Keratinocyte (primary cell): ENCODE measurements at regions not wholly inside any gene's neighbourhood (a gene's known extent, or its start where the extent isn't known, plus 50 kb on each side); places are given as distances from the start of the nearest gene placed in this dataset.

Experiments used
- DNase-seq: peaks from one replicate; pipeline ENCODE4 v3.0.0-alpha.2; 2011; ENCODE audit warnings: low read depth, missing footprints, low spot score
- FAIRE-seq: peaks from 2 replicates; lab custom pipeline; 2011; peaks lifted over from hg19 to GRCh38; lab: Jason Lieb, UNC
- H2AFZ ChIP-seq: 2 replicates; pipeline ENCODE4 v1.6.0; 2012; ENCODE audit warnings: low read length, control low read depth, inconsistent platforms; ENCODE audit not compliant: control insufficient read depth
- H3K27ac ChIP-seq: 2 replicates; pipeline ENCODE4 v1.5.1; 2011; ENCODE audit warnings: low read length; ENCODE audit not compliant: control insufficient read depth, insufficient read depth
- H3K27me3 ChIP-seq: 3 replicates; pipeline ENCODE4 v1.6.0; 2011; ENCODE audit warnings: low read length; ENCODE audit not compliant: control insufficient read depth, insufficient read depth; ENCODE audit errors: extremely low read depth
- H3K36me3 ChIP-seq, 2 experiments: 2 replicates in 1 of 2; 3 replicates in 1 of 2; pipeline ENCODE4 v1.5.1; 2011; ENCODE audit warnings: low read length in 2 of 2, mild to moderate bottlenecking in 1 of 2; ENCODE audit not compliant: control insufficient read depth in 2 of 2, insufficient read depth in 2 of 2; ENCODE audit errors: extremely low read depth in 1 of 2
- H3K4me1 ChIP-seq: 3 replicates; pipeline ENCODE4 v1.5.1; 2011; ENCODE audit warnings: low read length; ENCODE audit not compliant: control insufficient read depth, insufficient read depth; ENCODE audit errors: extremely low read depth
- H3K4me2 ChIP-seq: 3 replicates; pipeline ENCODE4 v1.6.0; 2011; ENCODE audit warnings: low read depth, low read length; ENCODE audit not compliant: control insufficient read depth, insufficient read depth; ENCODE audit errors: extremely low read depth
- H3K4me3 ChIP-seq, 3 experiments: fragments of 200-600 bp in 1 of 3; sonication (generic) in 1 of 3; 2 replicates in 2 of 3; 3 replicates in 1 of 3; pipeline ENCODE4 v1.5.1; 2011 to 2016; ENCODE audit warnings: low read length in 3 of 3, mild to moderate bottlenecking in 3 of 3, control low read depth in 2 of 3, inconsistent platforms in 1 of 3, low read depth in 1 of 3, mixed read lengths in 1 of 3, mixed run types in 1 of 3, moderate library complexity in 1 of 3; ENCODE audit not compliant: control insufficient read depth in 2 of 3, insufficient read depth in 2 of 3; ENCODE audit errors: extremely low read depth in 1 of 3
- H3K79me2 ChIP-seq: 2 replicates; pipeline ENCODE4 v1.6.0; 2012; ENCODE audit warnings: low read length; ENCODE audit not compliant: control insufficient read depth, insufficient read depth
- H3K9ac ChIP-seq: 3 replicates; pipeline ENCODE4 v1.6.0; 2011; ENCODE audit warnings: low read length; ENCODE audit not compliant: control insufficient read depth, insufficient read depth; ENCODE audit errors: extremely low read depth
- H3K9me1 ChIP-seq: 3 replicates; pipeline ENCODE4 v1.6.0; 2011; ENCODE audit warnings: low read length; ENCODE audit not compliant: control insufficient read depth, insufficient read depth; ENCODE audit errors: extremely low read depth
- H3K9me3 ChIP-seq: 2 replicates; pipeline ENCODE4 v1.5.1; 2012; ENCODE audit warnings: low read depth, low read length; ENCODE audit not compliant: control insufficient read depth
- H4K20me1 ChIP-seq: 3 replicates; pipeline ENCODE4 v1.6.0; 2011; ENCODE audit warnings: low read length; ENCODE audit not compliant: control insufficient read depth, insufficient read depth; ENCODE audit errors: extremely low read depth
- EZH2 ChIP-seq: IDR thresholded peaks from one replicate; pipeline ENCODE4 v1.6.1; 2012; ENCODE audit warnings: inconsistent platforms, mild to moderate bottlenecking, low read length, moderate library complexity
- dilution Hi-C: fragments of 300-500 bp; cut with MboI; formaldehyde crosslinking; loops from one replicate; pipeline ENCODE4 v1.7.0; 2020; ENCODE audit warnings: low sequenced_read_pairs; ENCODE audit not compliant: extremely low pct_ligation_motif_present
- TF ChIP-seq, protein P1 (sequence below), 3 experiments: IDR thresholded peaks in 1 of 3; conservative IDR thresholded peaks in 1 of 3; optimal IDR thresholded peaks in 1 of 3; 2 replicates in 2 of 3; 3 replicates in 1 of 3; pipeline versions ENCODE3 to v1.5.1; 2011; ENCODE audit warnings: low read length in 3 of 3, mild to moderate bottlenecking in 3 of 3, moderate library complexity in 2 of 3, control low read depth in 1 of 3, inconsistent platforms in 1 of 3; ENCODE audit not compliant: insufficient read depth in 2 of 3; ENCODE audit errors: extremely low read depth in 1 of 3

- no peaks in the 10 kb centered on the region for H3K79me2 ChIP-seq
- no peaks in the 10 kb centered on the region for H3K27me3 ChIP-seq
- no peak overlapping the region for H2AFZ ChIP-seq
- H3K9me3 ChIP-seq = no peaks in the 10 kb centered on the region
- dilution Hi-C loops = no loop called here
- no peaks in the 10 kb centered on the region for H3K9me1 ChIP-seq
- no peak overlapping the region for H3K27ac ChIP-seq
- no peak for TF ChIP-seq EZH2
- TF ChIP-seq, protein P1, sequence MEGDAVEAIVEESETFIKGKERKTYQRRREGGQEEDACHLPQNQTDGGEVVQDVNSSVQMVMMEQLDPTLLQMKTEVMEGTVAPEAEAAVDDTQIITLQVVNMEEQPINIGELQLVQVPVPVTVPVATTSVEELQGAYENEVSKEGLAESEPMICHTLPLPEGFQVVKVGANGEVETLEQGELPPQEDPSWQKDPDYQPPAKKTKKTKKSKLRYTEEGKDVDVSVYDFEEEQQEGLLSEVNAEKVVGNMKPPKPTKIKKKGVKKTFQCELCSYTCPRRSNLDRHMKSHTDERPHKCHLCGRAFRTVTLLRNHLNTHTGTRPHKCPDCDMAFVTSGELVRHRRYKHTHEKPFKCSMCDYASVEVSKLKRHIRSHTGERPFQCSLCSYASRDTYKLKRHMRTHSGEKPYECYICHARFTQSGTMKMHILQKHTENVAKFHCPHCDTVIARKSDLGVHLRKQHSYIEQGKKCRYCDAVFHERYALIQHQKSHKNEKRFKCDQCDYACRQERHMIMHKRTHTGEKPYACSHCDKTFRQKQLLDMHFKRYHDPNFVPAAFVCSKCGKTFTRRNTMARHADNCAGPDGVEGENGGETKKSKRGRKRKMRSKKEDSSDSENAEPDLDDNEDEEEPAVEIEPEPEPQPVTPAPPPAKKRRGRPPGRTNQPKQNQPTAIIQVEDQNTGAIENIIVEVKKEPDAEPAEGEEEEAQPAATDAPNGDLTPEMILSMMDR (optimal IDR thresholded peaks at IDR 0.05 in 1 of 3, IDR thresholded peaks at IDR 0.05 in 1 of 3, conservative IDR thresholded peaks at IDR 0.05 in 1 of 3; ENCODE audit: extremely low read depth in 1 of 3, insufficient read depth in 2 of 3, low read length in 3 of 3) = no peak
- no peak overlapping the region for H3K4me3 ChIP-seq
- H3K4me1 ChIP-seq = no peaks in the 10 kb centered on the region
- FAIRE-seq (no peak), DNase-seq (no peak)
- H4K20me1 ChIP-seq = no peaks in the 10 kb centered on the region
- no peak overlapping the region for H3K4me2 ChIP-seq
- no peaks in the 10 kb centered on the region for H3K36me3 ChIP-seq
- H3K9ac ChIP-seq = no peak overlapping the region
Observed at GRCh38 chr3:110227991-110228390, 843.6 kb upstream of the NECTIN3 start.

- DNase-seq (no peak), FAIRE-seq (no peak)
- no peaks in the 10 kb centered on the region for H3K27me3 ChIP-seq
- dilution Hi-C loops = no loop called here
- H3K36me3 ChIP-seq = no peaks in the 10 kb centered on the region
- no peak overlapping the region for H3K4me2 ChIP-seq
- no peak overlapping the region for H3K9ac ChIP-seq
- no peaks in the 10 kb centered on the region for H3K4me1 ChIP-seq
- H3K9me1 ChIP-seq = no peaks in the 10 kb centered on the region
- no peak overlapping the region for H3K4me3 ChIP-seq
- no peak overlapping the region for H3K27ac ChIP-seq
- no peaks in the 10 kb centered on the region for H4K20me1 ChIP-seq
- TF ChIP-seq EZH2 = no peak
- TF ChIP-seq, protein P1 (optimal IDR thresholded peaks at IDR 0.05 in 1 of 3, IDR thresholded peaks at IDR 0.05 in 1 of 3, conservative IDR thresholded peaks at IDR 0.05 in 1 of 3; ENCODE audit: extremely low read depth in 1 of 3, insufficient read depth in 2 of 3, low read length in 3 of 3) = no peak
- H3K9me3 ChIP-seq = no peaks in the 10 kb centered on the region
- no peak overlapping the region for H2AFZ ChIP-seq
- no peaks in the 10 kb centered on the region for H3K79me2 ChIP-seq
Observed at GRCh38 chr3:110234831-110235230, 836.8 kb upstream of the NECTIN3 start.
